GM12872 (cell line): ENCODE measurements at regions not wholly inside any gene's neighbourhood (a gene's known extent, or its start where the extent isn't known, plus 50 kb on each side); places are given as distances from the start of the nearest gene placed in this dataset.

Experiments
- TF ChIP-seq, protein P1 (sequence below): IDR thresholded peaks from 3 replicates; pipeline ENCODE4 v1.5.1; 2011; ENCODE audit warnings: low read depth, mild to moderate bottlenecking, low read length, moderate library complexity; ENCODE audit not compliant: insufficient read depth

- TF ChIP-seq, protein P1, sequence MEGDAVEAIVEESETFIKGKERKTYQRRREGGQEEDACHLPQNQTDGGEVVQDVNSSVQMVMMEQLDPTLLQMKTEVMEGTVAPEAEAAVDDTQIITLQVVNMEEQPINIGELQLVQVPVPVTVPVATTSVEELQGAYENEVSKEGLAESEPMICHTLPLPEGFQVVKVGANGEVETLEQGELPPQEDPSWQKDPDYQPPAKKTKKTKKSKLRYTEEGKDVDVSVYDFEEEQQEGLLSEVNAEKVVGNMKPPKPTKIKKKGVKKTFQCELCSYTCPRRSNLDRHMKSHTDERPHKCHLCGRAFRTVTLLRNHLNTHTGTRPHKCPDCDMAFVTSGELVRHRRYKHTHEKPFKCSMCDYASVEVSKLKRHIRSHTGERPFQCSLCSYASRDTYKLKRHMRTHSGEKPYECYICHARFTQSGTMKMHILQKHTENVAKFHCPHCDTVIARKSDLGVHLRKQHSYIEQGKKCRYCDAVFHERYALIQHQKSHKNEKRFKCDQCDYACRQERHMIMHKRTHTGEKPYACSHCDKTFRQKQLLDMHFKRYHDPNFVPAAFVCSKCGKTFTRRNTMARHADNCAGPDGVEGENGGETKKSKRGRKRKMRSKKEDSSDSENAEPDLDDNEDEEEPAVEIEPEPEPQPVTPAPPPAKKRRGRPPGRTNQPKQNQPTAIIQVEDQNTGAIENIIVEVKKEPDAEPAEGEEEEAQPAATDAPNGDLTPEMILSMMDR = no peak
These were observed 760.3 kb downstream of the NOVA1 start for GRCh38 chr14:25837551-25837965.

- TF ChIP-seq, protein P1 = no peak
These were observed 761.2 kb downstream of the NOVA1 start for GRCh38 chr14:25836636-25837035.

- TF ChIP-seq, protein P1 = no peak
These were observed 764.3 kb downstream of the NOVA1 start for GRCh38 chr14:25833341-25834126.

GRCh38 chr14:25832585-25832984 lies 765.2 kb downstream of the NOVA1 start:
- TF ChIP-seq, protein P1 = no peak

DNA sequence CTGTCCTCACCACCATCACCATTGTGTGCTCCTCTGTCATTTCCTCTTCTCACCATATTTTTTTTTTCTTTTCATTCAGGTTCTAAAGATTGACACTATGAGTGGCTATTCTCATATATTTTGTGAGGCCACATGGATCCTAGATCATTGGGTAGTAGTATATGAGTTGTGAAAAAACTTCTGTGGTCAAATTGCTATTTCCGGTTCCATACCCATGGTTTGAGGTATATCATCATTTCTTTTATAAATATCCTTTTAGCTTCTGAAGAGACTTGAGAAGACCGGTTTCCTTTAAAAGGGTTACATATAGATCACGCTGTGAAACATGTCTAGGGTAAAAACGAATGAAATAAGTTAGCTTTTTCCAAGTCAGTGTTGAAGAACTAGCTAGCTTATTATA lies 769.3 kb downstream of the NOVA1 start:
- TF ChIP-seq, protein P1 = no peak

GRCh38 chr14:25826105-25826504 lies 771.7 kb downstream of the NOVA1 start:
- TF ChIP-seq, protein P1 = no peak

DNA sequence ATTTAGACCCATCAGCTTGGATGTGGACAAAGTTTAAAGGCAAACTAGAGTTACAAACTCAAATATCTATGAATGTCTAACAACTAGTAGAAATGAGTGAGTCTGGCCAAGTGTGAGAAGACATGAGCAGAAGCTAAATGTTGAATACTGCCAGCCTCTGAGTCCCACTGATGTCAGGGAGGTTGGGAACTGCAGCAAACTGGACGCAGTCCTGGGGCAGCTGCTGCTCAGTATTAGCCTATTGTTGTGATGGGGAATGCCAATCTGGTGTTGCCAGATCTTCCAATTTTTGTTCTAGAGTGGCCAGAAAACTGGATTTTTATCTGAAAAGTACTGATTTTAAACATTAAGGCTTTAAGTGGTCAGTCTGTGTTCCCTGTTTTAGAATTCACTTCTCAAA lies 770.4 kb upstream of the STXBP6 start:
- TF ChIP-seq, protein P1 = no peak
